ENCODE measurements at regions not wholly inside any gene's neighbourhood (a gene's known extent, or its start where the extent isn't known, plus 50 kb on each side); places are given as distances from the start of the nearest gene placed in this dataset.
"Not testable (repeated sequence)": the region's sequence is repeated elsewhere in the genome, so short reads cannot be mapped to it uniquely, and the experiment has no call there.

DNA sequence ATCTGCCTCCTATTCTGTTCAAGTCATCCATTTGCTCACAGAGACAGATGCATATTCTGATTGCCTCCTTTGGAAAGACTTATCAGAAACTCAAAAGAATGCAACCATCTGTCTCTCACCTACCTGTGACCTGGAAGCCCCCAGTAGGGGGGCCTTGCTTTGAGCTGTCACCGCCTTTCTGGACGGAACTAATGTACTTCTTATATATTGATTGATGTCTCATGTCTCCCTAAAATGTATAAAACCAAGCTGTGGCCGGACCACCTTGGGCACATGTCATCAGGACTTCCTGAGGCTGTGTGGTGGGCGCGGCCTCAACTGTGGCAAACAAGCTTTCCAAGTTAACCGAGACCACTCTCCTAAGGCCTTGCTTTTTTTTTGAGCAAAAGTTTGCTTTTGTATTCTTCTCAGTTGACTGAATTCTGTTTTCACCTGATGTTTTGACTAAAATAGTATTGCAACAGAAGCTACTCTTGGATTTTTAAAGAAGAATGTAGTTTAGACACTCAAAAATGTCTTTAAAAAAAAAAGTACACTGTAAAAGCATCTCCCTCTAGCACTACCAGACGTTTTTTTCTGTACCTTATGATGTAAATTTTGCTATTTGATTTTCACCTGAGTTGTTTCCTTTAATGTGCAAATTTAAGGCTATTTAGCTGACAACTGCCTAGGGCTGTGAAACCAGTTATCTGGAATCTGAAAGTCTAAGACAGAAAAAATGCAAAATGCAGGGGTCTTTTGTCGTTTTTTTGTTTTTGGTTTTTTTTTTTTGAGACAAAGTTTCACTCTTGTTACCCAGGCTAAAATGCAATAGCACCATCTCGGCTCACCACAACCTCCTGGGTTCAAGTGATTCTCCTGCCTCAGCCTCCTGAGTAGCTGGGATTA lies 298.8 kb upstream of the SGCG start:
- TF ChIP-seq, protein P1, sequence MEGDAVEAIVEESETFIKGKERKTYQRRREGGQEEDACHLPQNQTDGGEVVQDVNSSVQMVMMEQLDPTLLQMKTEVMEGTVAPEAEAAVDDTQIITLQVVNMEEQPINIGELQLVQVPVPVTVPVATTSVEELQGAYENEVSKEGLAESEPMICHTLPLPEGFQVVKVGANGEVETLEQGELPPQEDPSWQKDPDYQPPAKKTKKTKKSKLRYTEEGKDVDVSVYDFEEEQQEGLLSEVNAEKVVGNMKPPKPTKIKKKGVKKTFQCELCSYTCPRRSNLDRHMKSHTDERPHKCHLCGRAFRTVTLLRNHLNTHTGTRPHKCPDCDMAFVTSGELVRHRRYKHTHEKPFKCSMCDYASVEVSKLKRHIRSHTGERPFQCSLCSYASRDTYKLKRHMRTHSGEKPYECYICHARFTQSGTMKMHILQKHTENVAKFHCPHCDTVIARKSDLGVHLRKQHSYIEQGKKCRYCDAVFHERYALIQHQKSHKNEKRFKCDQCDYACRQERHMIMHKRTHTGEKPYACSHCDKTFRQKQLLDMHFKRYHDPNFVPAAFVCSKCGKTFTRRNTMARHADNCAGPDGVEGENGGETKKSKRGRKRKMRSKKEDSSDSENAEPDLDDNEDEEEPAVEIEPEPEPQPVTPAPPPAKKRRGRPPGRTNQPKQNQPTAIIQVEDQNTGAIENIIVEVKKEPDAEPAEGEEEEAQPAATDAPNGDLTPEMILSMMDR (conservative IDR thresholded peaks at IDR 0.05; ENCODE audit: low read depth, low read length): not testable (repeated sequence)
- not testable (repeated sequence) for TF ChIP-seq RAD21 (IDR thresholded peaks at IDR 0.05; ENCODE audit: low read length); POLR2A (IDR thresholded peaks at IDR 0.05; ENCODE audit: low read depth, low read length); CEBPB (IDR thresholded peaks at IDR 0.05; ENCODE audit: low read depth, low read length); SMC3 (IDR thresholded peaks at IDR 0.05; ENCODE audit: low read depth, low read length); MAZ (IDR thresholded peaks at IDR 0.05; ENCODE audit: borderline replicate concordance, low read depth, low read length); FOS (IDR thresholded peaks at IDR 0.05; ENCODE audit: low read depth, low read length); RFX5 (IDR thresholded peaks at IDR 0.05; ENCODE audit: low read depth, low read length)
- TF ChIP-seq, protein P2, sequence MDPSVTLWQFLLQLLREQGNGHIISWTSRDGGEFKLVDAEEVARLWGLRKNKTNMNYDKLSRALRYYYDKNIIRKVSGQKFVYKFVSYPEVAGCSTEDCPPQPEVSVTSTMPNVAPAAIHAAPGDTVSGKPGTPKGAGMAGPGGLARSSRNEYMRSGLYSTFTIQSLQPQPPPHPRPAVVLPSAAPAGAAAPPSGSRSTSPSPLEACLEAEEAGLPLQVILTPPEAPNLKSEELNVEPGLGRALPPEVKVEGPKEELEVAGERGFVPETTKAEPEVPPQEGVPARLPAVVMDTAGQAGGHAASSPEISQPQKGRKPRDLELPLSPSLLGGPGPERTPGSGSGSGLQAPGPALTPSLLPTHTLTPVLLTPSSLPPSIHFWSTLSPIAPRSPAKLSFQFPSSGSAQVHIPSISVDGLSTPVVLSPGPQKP (IDR thresholded peaks at IDR 0.05; ENCODE audit: borderline replicate concordance, low read depth, low read length): not testable (repeated sequence)
- TF ChIP-seq, protein P3, sequence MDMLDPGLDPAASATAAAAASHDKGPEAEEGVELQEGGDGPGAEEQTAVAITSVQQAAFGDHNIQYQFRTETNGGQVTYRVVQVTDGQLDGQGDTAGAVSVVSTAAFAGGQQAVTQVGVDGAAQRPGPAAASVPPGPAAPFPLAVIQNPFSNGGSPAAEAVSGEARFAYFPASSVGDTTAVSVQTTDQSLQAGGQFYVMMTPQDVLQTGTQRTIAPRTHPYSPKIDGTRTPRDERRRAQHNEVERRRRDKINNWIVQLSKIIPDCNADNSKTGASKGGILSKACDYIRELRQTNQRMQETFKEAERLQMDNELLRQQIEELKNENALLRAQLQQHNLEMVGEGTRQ (IDR thresholded peaks at IDR 0.05; ENCODE audit: low read depth, low read length): not testable (repeated sequence)
